HS-27A (cell line): ENCODE measurements at regions not wholly inside any gene's neighbourhood (a gene's known extent, or its start where the extent isn't known, plus 50 kb on each side); places are given as distances from the start of the nearest gene placed in this dataset.

ENCODE experiments used
- DNase-seq: peaks from one replicate; pipeline ENCODE4 v3.0.0-alpha.2; 2012; ENCODE audit warnings: low read depth, missing footprints

GRCh38 chr2:47315475-47315874, 53.6 kb upstream of the EPCAM start:
- DNase-seq = no peak

DNA sequence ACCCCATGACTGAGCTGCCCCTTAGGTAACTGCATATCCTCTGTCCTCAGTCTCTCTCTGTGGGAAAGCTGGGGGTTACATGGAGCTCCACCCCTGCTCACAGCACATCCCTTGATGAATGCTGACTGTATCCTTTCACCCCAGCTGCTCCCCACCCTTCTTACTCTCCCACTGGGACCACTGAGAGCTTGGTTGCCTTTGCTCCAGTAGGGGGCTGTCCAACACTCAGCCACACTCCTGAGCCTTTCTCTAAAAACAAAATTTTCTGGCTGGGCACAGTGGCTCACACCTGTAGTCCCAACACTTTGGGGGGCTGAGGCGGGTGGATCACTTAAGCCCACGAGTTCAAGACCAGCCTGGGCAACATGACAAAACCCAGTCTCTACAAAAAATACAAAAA, 55.4 kb upstream of the EPCAM start:
- no peak for DNase-seq

DNA sequence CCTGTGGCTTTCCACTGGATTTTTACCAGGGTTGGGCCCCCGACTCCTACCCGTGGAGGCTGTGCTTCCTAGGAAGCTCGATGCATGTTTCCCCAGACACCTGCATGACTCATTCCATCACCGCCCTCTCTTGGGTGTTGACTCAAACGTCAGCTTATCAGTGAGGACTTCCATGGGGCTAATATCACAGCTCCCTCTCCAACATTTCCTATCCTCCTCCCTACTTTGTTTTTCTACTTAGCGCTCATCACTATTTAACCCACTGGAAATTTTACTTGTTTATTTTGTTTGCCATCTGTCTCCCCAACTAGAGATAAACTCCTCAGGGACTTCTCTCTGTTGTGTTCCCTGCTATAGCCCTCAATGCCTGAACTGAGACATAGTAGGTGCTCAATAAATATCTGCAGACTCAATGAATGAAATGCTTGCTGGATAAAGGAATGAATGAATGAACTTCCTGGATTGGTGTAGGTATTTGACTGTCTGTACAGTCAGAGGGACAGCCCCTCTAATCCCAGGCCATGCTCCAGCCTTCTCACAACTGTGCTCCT, 55.9 kb upstream of the EPCAM start:
- no peak for DNase-seq

DNA sequence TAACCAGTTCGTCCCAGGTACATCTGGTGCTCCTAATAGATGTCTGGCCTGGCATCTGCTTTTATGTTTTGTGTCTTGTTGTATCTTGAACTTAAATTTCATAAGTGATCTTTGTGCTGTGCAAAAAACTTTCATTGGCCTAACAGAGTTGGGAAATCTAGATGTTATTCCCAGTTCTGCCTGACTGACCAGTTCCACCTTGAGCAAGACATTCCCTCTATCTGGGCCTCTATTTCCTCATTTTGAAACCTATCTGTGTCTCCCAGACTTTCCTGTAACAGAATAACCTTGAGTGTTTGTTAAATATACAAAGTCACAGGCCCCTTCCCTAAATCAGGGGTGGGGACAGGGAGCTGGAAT, 56.6 kb upstream of the EPCAM start:
- no peak for DNase-seq

- no peak for DNase-seq
Observed at GRCh38 chr2:47311764-47312490, 57.2 kb upstream of the EPCAM start.

DNA sequence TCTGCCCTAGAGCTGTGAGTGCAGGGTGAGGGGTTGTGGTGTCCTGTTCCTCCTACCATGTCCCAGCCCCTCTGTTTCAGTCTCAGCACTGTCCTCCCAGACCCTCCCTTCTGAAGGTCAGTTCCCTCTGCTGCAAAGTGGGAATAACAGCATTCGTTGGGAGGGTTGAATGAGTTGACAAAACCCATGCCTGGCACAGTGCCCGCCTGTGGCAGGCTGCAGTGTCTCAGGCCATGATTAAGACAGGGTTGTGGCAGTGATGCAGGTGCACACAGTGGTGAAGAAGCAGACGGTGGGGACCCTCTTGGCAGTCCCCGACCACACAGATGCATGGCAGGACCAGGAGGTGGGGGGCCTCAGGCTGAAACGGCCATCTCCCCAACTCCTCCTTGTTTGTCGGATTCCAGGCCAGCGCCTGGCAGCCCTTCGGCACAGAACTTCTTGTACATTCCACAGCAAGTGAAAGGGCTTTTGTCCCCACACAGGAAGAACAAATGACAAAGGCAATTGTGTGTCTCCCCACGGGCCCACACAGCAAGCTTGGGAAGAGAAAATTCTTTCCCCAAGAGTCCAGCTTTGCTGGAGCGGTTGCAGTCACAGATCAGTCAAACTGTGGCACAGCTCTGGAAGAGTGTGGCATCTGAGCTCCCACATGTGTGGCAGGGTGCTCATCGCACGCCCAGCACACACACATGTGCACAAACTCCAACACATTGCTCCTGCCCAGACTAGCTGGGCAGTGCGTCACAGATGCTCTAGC, 58.1 kb upstream of the EPCAM start:
- DNase-seq = no peak

GRCh38 chr2:47309952-47310800, 58.9 kb upstream of the EPCAM start:
- no peak for DNase-seq

DNA sequence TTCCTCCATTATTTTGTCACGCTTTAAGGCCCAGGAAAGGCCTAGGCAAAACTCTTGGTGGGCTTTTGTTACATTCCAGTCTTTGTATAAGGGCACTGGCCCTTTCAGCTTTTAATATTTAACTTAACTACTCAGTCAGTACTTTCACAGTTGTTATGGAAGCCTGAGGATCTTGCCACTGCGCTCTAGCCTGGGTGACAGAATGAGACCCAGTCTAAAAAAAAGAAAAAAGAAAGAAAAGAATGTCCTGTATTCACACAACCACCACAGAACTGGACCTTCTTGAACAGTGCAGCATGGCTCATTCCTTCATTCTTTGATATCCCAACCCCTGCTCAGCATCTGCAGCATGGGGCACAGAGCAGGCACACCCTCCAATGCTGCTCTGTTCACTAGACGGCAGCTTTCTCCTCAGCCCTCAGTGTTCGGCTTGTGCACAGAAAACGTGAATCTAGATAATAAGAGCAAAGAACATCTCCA, 59.6 kb upstream of the EPCAM start:
- DNase-seq = no peak

DNA sequence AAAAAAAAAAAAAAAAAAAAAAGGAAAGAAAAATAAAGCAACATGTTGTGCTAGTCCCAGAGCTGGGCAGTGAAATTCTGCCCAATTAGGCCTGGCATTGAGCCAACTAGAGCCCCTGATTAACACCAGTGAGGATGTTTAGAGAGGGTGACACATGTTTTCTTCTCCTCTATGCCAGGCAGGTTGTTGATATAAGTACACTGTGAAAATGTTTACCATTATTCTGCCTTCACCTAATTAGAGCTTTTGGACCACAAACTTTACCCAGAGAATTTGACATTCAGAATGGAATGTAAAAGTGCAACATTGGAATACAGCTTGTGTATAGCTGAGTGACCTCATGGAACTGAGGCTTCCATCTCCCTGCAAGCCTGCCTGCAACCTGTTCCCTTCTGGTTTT, 62.0 kb upstream of the EPCAM start:
- DNase-seq = no peak

- no peak for DNase-seq
Observed at GRCh38 chr2:47304654-47305053, 64.5 kb upstream of the EPCAM start.

GRCh38 chr2:47303341-47304148, 65.6 kb upstream of the EPCAM start:
- no peak for DNase-seq

- no peak for DNase-seq
Observed at GRCh38 chr2:47302308-47302707, 66.8 kb upstream of the EPCAM start.

GRCh38 chr2:47301731-47302130, 67.4 kb upstream of the EPCAM start:
- no peak for DNase-seq

GRCh38 chr2:47301277-47301618, 67.9 kb upstream of the EPCAM start:
- no peak for DNase-seq

DNA sequence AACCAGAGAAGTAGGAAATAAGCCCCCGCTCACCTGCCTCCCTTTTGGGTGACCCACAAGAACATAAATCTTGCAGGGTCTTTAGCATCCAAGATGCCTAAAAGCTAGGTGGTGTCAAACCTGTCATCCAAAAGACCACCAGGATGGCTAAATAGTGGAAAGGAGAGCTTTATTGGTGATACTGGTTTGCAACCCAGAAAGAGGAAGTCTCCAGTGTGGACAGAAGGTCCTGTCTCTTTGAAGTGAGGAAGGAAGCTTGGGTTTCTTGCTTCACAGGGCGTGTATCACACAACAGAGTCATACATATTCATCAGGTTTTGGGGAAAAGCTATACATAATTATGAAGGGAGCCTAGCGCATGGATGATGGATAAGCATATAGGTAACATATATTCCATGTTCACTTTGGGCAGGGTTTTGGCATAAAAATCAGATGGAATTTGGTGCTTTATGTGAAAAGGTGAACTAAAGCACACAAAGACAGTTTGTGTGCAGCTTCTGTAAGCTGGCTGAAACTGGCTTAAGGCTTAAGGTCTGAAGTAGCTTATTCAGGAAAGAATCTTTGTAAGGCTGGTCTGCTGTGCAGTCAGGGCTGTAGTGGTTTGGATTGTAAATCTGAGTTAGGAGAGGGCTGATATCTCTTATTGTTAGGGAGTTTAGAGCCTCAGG, 68.4 kb upstream of the EPCAM start:
- no peak for DNase-seq

- DNase-seq = no peak
Observed at GRCh38 chr2:47300081-47300480, 69.0 kb upstream of the EPCAM start.

- DNase-seq = peak; percentile 55
Observed at GRCh38 chr2:47299555-47299954, 69.6 kb upstream of the EPCAM start.

DNA sequence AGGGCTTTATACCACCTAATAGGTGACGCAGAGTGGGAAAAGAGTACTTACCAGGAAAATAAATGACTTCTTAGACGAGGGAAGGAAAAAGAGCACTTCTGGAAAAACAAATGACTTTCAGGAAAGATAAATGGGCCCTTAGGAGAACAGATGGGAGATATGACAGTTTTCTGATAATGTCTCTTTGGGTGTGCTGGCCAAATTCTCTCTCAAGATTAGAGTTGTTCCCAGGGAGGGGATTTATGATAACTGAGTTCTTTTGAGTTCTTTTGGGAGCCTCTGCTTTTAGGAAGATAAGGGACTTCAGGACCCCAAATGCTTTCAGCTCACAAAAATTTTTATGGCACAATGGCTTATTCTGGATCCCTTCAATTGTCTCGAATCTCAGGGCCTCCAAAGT, 70.3 kb upstream of the EPCAM start:
- DNase-seq = no peak

DNA sequence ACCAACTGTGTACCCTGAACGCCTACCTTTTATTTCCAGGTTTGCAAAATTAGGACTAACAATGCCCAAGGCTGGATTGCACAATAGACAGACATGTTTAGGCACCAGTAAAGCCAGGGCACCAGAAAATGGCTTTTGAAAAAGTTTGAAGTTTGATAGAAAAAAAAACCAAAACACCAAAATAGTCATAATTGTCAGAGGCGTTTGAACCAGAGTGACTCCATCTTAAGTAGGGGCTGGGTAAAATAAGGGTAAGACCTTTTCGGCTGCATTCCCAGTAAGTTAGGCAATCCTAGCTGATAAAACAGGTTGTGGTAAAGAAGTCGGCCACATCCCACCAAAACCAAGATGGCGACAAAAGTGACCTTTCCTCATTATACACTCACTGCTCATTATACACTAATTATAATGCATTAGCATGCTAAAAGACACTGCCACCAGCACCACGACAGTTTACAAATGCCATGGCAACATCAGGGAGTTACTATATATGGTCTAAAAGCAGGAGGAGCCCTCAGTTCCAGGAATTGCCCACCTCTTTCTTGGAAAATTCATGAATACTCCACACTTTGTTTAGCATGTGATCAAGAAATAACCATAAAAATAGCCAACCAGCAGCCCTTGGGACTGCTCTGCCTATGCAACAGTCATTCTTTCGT, 71.2 kb upstream of the EPCAM start:
- no peak for DNase-seq

DNA sequence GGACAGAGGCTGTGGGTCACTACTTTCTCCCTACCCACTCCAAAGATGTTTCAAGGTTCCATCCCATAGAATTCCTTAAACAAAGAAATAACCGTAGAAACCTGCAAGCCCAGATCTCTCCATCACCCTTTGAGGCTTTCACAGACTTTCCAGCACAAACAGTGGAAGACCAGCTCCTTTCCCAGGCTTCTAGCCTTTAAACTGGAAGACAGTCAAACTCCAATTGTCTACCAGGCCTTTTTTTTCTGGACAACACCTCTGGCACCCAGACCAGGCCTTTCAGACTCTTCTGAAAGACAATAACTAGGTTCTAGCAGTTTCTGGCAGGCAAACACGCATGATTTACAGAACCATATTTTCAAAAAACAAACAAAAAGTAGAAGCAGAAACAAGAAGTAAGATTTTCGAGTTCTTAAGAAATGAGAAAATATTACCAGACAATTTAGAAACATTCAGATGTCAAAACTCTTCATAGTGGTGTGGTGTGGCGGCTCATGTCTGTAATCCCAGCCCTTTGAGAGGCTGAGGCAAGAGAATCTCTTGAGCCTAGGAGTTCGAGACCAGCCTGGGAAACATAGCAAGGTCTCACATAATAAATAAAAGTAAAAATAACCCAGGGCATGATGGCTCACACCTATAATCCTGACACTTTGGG, 73.0 kb upstream of the EPCAM start:
- no peak for DNase-seq
